ENCODE measurements at regions not wholly inside any gene's neighbourhood (a gene's known extent, or its start where the extent isn't known, plus 50 kb on each side); places are given as distances from the start of the nearest gene placed in this dataset.

GRCh38 chr5:7955476-7955875, 86.5 kb downstream of the MTRR start:
- no peak overlapping the region for H3K4me3 ChIP-seq
- DNase-seq (ENCODE audit: low spot score in 2 of 2): no peak
- TF ChIP-seq POLR2AphosphoS5 (IDR thresholded peaks at IDR 0.05): no peak
- H3K27ac ChIP-seq: no peak overlapping the region
- H3K36me3 ChIP-seq: no peaks in the 10 kb centered on the region
- WGBS: 74% methylated on average over 4 of the region's 4 CpGs
- no peaks in the 10 kb centered on the region for H3K9me3 ChIP-seq
- no peaks in the 10 kb centered on the region for H3K27me3 ChIP-seq
- no peaks in the 10 kb centered on the region for H3K4me1 ChIP-seq

- Histone ChIP-seq H3K9me3 (no peaks in the 10 kb centered on the region), H3K36me3 (no peaks in the 10 kb centered on the region), H3K4me3 (no peak overlapping the region), H3K4me1 (no peaks in the 10 kb centered on the region), H3K27me3 (no peaks in the 10 kb centered on the region), H3K27ac (no peak overlapping the region)
- TF ChIP-seq EP300 (IDR thresholded peaks at IDR 0.05): no peak
- TF ChIP-seq CTCF (IDR thresholded peaks at IDR 0.05): no peak
- TF ChIP-seq POLR2A (IDR thresholded peaks at IDR 0.05): no peak
- DNase-seq (ENCODE audit: low spot score in 2 of 2): no peak
- 69% methylated on average over 4 of the region's 4 CpGs for WGBS
Measured at GRCh38 chr5:7957329-7957728, 88.4 kb downstream of the MTRR start.

DNA sequence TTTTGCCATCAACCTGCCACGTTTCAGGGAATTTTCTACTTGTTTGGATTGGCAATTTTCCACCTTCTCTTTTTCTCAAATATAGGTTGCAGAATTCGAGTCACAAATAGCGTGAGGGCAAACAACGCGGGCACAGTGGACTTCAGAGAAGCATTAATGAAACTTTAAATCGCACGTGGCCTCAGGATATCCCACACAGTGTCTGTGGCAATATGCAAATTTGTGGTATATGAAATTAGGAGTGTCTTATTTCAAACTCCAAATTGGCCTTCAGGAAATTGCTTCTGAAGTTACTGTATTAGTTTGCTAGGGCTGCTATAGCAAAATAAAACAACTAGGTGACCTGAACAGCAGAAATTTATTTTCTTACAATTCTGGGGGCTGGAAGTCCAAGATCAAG, 91.2 kb downstream of the MTRR start:
- WGBS: 69% methylated on average over 7 of the region's 7 CpGs
- no peak overlapping the region for H3K27ac ChIP-seq
- H3K27me3 ChIP-seq: no peaks in the 10 kb centered on the region
- no peaks in the 10 kb centered on the region for H3K36me3 ChIP-seq
- DNase-seq (ENCODE audit: low spot score in 2 of 2): no peak
- no peaks in the 10 kb centered on the region for H3K4me1 ChIP-seq
- H3K4me3 ChIP-seq: no peak overlapping the region
- no peak for TF ChIP-seq POLR2A (IDR thresholded peaks at IDR 0.05)
- TF ChIP-seq EP300 (IDR thresholded peaks at IDR 0.05): no peak
- no peak for TF ChIP-seq CTCF (IDR thresholded peaks at IDR 0.05)
- TF ChIP-seq POLR2AphosphoS5 (IDR thresholded peaks at IDR 0.05): no peak
- H3K9me3 ChIP-seq: no peaks in the 10 kb centered on the region

- DNase-seq (ENCODE audit: low spot score in 2 of 2): no peak
- Histone ChIP-seq H3K4me1 (no peaks in the 10 kb centered on the region), H3K27me3 (no peaks in the 10 kb centered on the region), H3K9me3 (no peaks in the 10 kb centered on the region), H3K27ac (no peak overlapping the region), H3K4me3 (no peak overlapping the region), H3K36me3 (no peaks in the 10 kb centered on the region)
- WGBS: 87% methylated on average over 6 of the region's 6 CpGs
- TF ChIP-seq CTCF (IDR thresholded peaks at IDR 0.05) (no peak), POLR2A (IDR thresholded peaks at IDR 0.05) (no peak), POLR2AphosphoS5 (IDR thresholded peaks at IDR 0.05) (no peak), EP300 (IDR thresholded peaks at IDR 0.05) (no peak)
Measured at GRCh38 chr5:7961540-7961939, 92.6 kb downstream of the MTRR start.

DNA sequence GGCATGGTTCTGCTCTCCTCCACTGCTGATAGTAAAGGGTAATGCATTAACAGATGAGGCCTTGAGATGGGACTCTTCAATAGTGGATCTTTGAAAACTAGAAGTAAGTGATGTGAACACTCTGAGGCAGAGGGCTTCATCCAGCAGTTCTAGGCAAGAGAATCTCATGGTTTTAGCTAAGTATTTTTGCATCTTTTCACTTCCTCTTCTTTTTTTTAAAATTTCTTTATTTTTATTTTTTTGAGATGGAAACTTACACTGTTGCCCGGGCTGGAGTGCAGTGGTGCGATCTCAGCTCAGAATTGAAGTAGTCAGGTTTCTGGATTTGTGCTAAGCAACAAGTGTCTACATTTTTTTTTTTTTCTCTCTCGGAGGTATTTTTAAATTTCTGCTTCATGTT, 101.9 kb downstream of the MTRR start:
- Histone ChIP-seq H3K9me3 (no peaks in the 10 kb centered on the region), H3K4me3 (no peak overlapping the region), H3K27ac (no peak overlapping the region), H3K27me3 (no peaks in the 10 kb centered on the region), H3K36me3 (no peaks in the 10 kb centered on the region), H3K4me1 (no peaks in the 10 kb centered on the region)
- no peak for DNase-seq (ENCODE audit: low spot score in 2 of 2)
- no peak for TF ChIP-seq EP300 (IDR thresholded peaks at IDR 0.05)
- no peak for TF ChIP-seq POLR2A (IDR thresholded peaks at IDR 0.05)
- no peak for TF ChIP-seq CTCF (IDR thresholded peaks at IDR 0.05)
- no peak for TF ChIP-seq POLR2AphosphoS5 (IDR thresholded peaks at IDR 0.05)
- 84% methylated on average over 3 of the region's 3 CpGs for WGBS

- no peak overlapping the region for H3K4me3 ChIP-seq
- no peak for DNase-seq (ENCODE audit: low spot score in 2 of 2)
- no peaks in the 10 kb centered on the region for H3K4me1 ChIP-seq
- no peak for TF ChIP-seq EP300 (IDR thresholded peaks at IDR 0.05)
- TF ChIP-seq CTCF (IDR thresholded peaks at IDR 0.05): no peak
- TF ChIP-seq POLR2AphosphoS5 (IDR thresholded peaks at IDR 0.05): no peak
- TF ChIP-seq POLR2A (IDR thresholded peaks at IDR 0.05): no peak
- no peaks in the 10 kb centered on the region for H3K27me3 ChIP-seq
- WGBS: 80% methylated on average over 5 of the region's 5 CpGs
- H3K27ac ChIP-seq: no peak overlapping the region
- no peaks in the 10 kb centered on the region for H3K9me3 ChIP-seq
- H3K36me3 ChIP-seq: no peaks in the 10 kb centered on the region
Measured at GRCh38 chr5:7976411-7977190, 107.7 kb downstream of the MTRR start.
